Ammon's horn (tissue), 1 donor: ENCODE measurements at regions not wholly inside any gene's neighbourhood (a gene's known extent, or its start where the extent isn't known, plus 50 kb on each side); places are given as distances from the start of the nearest gene placed in this dataset.
"Not testable (repeated sequence)": the region's sequence is repeated elsewhere in the genome, so short reads cannot be mapped to it uniquely, and the experiment has no call there.

Experiments used
- DNase-seq: peaks from one replicate; pipeline ENCODE4 v3.0.0-alpha.2; 2016; ENCODE audit warnings: low spot score

DNA sequence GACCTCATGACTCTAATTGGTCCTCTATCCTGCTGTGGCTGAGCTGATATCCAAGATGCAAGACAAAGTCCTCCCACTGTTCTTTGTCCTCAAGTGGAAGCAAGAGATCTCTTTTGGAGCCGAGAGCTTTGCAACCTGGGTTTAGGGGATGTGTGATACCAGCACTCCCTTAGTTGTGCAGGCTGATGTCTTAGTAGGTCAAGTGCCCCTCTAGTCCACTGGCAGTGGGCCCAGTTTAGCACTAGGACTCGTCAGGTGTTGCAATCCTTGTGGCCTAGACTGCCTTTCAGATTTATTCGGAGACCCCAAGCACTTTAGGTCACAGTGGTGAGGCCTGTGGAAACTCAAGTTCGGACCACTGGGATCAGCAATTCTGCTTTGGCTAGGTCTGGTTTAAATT, 64.0 kb downstream of the GPRASP3 start:
- DNase-seq = no peak

DNA sequence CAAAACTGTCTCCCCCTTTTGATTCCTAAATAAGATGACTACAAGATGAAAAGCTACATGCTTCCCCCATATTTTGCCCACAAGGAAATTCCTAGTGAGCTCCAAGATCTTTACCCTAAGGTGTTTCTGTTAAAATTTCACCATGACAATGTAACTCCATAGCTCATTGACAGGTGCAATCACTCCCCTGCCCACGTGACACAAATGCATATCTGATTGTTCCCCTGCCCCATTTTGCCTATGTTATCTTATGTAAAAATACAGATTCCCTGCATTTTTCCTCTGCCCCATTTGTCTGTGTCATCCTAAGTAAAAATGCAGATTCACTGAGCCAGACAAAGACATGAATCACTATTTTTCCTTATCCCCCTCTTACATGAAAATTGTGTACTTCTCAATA, 66.7 kb downstream of the GPRASP3 start:
- no peak for DNase-seq

DNA sequence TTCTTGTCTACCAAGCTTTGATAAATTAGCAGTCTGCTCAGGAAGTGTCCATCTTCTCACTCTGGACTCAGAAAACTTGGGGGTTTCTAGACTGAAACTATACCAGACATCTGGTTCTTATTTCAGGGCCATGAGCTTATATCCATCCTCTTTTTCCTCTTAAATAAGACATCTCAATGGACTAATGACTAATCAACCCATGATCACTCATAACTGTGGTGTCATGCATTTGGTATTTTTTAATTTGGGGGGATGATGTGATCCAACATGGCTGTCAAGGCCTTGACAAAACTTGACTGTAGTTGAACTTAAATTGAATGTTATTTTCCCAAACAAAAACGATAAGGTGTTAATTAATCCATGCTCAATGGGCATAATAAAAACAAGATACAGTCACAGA, 87.8 kb downstream of the GPRASP3 start:
- DNase-seq = no peak

DNA sequence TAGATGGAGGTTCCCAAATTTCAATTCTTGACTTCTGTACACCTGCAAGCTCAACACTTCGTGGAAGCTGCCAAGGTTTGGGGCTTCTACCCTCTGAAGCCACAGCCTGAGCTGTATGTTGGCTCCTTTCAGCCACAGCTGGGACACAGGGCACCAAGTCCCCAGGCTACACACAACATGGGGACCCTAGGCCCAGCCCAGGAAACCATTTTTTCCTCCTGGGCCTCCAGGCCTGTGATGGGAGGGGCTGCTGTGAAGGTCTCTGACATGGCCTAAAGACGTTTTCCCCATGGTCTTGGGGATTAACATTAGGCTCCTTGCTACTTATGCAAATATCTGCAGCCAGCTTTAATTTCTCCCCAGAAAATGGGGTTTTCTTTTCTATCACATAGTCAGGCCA, 97.7 kb downstream of the GPRASP3 start:
- not testable (repeated sequence) for DNase-seq

DNA sequence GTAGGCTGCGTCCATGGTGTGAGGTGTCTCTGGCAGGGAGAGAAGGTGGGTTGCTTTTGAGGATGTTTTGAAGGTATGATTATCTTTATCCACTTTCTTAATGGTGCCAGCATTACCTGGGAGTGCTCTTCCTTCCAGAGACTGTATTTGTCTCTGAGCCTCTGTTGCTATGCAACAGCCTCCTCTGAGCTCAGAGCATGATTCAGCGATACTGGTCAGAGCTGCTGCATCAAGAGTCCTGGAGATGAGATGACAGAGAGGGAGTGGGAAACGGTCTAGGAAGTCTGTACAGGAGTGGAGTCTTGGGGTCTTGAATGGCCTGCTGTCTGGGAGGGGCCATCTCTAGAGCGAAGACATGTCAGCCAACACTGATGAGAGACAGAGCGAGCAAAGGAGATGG, 104.4 kb upstream of the RAB40AL start:
- DNase-seq = peak; percentile 44

DNA sequence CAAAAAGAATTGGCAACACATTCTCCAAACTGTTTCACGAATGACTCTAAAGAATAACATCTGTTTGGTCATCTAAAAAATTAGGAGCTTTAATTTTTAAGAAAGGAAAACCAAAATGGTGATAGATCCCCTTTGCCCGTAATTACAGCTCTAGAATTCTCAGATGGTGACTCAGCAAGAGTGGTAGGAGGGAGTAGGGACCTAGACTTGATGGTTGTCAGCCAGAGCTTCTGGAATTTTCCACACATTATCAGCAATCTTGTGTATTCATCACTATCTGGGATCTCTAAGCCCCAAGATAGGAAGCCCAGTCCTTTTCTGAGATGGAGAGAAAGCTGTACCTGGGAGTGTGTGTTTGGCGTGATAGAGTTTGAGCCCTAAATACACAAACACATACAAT, 103.9 kb upstream of the RAB40AL start:
- no peak for DNase-seq

DNA sequence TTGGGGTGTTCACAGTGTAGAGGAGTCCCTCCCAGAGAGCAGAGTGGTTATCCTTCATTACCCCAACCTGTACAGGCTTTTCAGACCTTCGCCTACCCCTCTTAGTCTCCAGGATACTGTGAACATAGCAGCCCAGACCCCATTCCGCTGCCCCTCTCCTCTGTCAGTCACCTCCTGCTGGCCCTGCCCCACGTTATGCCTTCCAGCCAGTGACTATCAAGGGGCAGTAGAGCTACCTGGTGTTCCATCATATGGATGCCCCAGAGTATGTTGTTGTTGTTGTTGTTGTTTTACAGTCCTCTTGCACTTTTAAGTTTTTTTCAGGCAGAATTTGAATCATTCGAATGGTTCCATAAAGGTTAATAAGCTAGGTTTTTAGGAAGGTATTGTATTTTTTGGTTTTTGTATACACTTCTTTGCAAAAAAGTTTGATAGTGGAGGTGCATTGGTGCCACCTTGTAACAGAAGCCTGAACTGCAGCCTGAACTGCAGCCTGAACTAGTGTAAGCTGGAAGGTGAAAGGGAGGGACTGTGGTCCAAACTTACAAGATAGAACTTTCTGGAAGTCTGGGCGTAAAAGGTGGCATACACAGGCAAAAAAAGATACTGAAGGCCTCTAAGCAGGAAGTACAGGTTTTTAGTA, 101.4 kb upstream of the RAB40AL start:
- peak; percentile 10 for DNase-seq

DNA sequence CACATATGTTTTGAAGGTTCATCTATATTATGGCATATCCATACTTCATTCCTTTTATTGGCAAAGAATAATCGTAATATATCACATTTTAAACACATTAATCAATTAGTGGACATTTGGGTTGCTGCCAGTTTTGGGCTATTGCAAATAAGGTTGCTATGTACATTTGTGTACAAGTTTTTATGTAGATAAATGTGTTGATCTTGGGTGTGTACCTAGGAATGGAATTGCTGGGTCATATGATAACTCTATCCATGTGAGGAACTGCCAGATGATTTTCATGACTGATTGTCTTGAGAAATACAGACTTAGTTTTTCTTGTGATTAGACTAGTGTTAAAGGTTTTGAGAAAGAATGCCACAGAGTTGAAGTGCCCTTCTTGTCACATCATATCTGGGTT, 99.2 kb upstream of the RAB40AL start:
- DNase-seq = no peak

DNA sequence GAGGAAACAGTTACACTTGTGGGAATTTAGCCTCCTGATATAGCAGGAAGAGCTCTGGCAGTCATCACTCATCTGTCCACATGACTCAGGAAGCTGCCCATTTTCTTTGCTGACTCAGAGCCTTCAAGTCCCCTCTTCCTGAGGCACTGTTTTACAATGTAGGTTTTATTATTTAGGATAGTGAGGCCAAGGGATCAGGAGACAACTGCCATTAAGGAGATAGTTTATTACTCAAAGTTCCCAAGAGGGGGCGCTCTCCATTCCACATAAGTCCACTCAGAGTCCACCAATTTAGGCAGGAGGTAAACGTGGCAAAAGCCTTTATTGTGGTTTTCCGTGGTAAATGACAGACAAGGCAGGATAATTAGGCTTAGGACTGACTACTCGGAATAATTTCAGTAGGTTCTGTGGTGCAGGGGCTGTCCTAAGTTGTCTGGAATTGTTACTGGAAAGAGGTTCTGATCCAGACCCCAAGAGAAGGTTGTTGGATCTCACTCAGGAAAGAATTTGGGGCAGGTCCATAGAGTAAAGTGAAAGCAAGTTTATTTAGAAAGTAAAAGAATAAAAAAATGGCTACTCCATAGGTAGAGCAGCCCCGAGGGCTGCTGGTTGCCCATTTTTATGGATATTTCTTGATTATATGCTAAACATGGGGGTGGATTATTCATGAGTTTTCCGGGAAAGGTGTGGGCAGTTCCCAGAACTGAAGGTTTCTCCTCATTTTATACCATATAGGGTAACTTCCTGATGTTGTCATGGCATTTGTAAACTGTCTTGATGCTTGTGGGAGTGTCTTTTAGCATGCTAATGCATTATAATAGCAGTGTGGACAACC, 96.0 kb upstream of the RAB40AL start:
- no peak for DNase-seq

DNA sequence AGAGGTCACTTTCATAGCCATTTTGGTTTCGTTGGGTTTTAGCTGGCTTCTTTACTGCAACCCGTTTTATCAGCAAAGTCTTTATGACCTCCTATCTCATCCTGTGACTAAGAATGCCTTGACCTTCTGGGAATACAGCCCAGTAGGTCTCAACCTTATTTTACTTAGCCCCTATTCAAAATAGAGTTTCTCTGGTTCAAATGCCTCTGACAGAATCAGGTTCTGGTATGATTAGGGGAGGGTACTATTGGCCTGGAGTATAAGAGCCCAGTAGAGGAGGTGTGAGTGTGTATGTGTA, 95.4 kb upstream of the RAB40AL start:
- no peak for DNase-seq

DNA sequence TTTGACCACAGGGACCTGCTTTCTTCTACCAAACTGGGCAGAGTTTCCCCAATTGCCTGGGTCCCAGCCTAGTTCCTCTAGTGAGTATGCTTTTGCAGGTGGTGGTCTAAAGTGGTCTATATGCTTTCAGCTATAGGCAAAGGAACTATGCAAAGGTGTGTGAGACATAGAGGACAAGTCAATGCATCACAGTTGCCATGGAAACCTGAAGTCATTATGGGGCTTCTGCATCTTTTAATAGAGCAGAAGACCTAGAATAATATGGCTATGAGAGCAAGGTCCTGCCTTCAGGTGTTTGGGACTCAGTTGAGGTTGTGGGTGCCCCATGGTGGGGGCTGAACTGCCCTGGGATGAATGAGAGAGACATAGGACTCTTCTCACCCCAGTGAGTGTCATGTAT, 92.1 kb upstream of the RAB40AL start:
- DNase-seq = no peak

DNA sequence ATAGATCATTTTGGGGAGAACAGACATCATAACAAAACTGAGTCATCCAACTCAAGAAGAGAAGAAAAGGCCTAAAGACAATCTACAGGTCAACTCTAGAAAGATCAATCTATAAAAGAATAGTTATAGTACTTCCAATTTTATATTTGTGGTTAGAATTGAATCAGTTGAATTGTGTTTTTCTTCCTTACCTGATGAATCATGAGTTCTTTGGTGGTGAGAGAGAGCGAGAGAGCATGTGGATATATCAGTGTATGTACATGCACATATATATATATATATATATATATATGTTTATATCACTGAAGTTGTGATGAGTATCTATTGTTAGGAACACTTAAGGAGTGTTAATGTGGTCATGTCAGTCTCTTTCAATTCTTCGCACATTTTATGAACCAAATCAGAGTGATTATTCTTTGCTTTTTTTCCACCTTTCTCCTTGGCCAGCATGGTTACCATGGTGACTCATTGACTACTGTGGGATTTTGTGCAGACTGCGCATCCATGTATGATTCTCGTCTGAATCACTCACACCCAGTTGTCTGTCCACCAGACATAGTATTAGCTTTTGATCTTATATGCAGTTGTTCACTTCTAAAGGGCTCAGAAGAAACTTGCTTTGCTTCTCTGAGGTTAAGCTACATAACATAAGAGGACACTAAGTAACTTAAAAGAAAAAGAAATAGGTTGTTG, 90.4 kb upstream of the RAB40AL start:
- DNase-seq = no peak

DNA sequence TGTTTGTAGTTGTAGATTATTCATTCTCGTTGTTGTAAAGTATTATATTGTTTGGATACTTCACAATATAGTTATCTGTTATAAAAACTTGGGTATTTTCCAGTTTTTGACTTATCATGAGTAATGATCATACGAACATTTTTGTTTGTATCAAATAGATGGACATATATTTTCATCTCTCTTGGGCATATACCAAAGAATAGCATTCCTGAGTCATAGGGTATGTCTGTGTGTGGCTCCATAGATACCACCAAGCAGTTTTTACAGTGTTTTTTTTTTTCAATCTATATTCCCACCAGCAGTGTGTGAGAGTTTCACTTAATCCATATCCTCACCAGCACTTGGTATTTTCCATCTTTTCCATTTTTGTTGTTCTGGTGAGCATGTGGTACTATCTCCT, 89.7 kb upstream of the RAB40AL start:
- no peak for DNase-seq

DNA sequence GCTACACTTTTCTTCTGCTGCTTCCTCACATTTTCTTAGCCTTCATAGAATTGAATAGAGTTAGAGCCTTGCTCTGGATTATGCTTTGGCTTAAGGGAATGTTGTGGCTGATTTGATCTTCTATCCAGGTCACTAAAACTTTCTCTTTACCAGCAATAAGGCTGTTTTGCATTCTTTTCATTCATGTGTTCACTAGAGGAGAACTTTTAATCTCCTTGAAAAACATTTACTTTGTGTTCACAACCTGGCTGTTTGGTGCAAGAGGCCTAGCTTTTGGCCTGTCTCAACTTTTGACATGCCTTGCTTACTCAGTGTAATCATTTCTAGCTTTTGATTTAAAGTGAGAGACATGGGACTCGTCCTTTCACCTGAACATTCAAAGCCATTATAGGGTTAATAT, 87.7 kb upstream of the RAB40AL start:
- no peak for DNase-seq

DNA sequence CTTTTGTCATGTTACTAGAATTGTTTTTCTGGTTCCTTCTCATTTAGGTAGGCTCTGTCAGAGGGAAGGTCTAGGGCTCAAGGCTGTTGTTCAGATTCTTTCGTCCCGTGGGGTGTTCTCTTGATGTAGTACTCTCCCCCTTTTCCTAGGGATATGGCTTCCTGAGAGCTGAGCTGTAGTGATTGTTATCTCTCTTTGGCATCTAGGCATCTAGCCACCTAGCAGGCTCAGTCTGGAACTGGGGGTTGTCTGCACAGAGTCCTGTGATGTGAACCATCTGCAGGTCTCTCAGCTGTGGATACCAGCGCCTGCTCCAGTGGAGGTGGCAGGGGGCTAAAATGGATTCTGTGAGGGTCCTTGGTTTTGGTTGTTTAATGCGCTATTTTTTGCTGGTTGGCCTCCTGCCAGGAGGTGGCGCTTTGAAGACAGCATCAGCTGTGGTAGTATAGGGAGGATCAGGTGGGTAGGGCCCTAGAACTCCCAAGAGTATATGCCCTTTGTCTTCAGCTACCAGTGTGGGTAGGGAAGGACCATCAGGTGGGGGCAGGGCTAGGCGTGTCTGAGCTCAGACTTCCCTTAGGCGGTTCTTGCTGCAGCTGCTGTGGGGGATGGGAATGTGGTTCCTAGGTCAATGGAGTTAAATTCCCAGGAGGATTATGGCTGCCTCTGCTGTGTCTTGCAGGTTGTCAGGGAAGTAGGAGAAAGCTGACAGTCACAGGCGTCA, 78.1 kb upstream of the RAB40AL start:
- not testable (repeated sequence) for DNase-seq

DNA sequence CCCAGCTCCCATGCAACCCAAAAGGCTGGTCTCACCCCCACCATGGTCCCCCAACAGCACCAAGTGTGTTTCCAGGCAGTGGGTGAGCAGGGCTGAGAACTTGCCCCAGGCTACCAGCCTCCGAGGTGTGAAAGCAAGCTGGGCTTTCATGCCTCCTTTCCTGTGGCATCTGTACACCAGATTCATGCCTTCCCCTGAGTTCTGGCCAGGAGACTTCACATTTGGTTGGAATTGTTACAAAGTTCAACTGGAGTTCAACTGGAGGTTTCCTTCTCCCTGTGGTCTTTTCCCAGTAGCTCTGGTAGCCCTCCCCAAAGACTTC, 77.6 kb upstream of the RAB40AL start:
- DNase-seq = no peak

DNA sequence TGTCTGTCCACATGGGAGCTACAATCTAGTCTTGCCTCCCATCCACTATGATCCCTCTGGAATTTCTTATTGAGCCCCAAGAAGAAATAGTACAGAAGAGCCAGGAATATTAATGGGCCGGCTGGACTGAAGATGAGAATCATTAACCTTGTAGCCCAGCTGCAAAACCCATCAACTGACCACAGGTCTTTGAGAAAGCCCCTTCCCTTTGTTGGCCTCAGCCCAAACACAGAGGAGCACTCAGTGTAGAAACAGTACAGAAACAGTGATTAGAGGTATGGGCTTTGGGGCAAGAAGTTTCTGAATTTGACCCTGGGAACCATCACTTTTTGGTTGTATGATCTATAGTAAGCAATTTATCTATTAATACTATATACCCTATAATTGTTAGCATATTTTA, 76.8 kb upstream of the RAB40AL start:
- no peak for DNase-seq

DNA sequence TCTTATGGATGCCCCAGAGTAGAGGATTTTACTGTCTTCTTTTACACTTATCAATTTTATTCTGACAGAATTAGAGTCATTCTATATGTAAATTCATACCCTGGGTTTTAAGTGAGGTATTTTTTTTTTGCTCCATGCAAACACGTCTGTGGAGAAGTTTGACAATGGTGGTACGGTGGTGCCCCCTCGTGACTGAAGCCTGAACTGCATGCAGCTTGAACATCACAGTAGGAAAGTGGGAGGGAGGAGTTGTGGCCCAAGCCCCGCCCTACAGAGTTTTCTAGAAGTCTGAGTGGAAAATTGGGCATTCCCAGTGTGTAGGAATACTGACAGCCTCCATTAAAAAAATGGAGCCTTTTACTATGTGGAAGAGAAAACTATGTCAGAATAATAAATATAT, 73.3 kb upstream of the RAB40AL start:
- DNase-seq = peak; percentile 83

DNA sequence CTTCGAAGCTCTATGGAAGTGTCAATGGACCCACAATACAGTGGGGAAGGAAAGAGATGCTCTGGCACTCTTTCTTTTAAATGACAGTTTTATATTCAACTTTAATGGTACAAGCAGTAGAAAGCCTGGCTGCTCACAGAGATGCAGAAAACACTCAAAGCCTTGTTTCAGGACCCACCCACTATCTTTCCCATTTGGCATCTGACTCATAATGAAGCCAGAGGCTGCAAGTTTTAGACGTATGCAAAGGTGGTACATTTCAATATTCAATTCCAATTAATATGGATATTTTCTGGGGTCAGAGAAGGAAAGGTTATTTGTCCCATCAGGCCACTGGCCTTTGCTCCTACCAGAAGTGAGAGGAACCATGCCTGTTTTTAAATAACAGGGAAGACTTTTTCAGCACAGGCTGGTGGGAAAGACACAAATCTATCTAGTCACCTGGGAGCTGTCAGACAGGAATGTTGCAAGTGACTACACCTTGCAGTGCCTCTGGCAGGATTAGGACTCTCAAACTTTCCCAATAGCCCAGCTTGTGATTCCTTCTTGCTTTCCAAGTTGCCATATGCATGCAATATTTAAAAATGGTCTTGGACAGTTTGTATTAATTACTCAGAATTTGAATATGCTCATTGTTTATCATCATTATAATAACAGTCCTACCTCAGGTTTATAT, 70.0 kb upstream of the RAB40AL start:
- DNase-seq = no peak

DNA sequence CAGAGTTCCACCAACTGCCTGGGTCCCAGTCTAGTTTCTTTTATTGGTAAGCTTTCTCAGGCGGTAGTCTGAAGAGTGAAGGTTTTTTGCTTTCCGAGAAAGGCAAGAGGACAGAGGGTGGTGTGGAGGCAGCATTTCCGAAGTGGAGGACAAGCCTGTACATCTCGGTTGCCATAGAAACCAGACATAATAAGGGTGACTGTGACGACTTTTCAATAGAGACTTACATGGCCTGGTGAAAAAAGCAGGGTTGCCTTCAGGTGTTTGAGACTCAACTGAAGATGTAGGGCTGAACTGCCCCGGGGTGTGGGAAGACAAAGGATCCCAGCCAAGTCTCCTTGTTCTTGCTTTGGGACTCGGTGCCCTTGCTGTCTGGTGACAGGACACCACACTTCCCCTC, 53.6 kb upstream of the RAB40AL start:
- no peak for DNase-seq
